ENCODE measurements at regions not wholly inside any gene's neighbourhood (a gene's known extent, or its start where the extent isn't known, plus 50 kb on each side); places are given as distances from the start of the nearest gene placed in this dataset.

- in situ Hi-C loops (cut with HindIII; ENCODE audit: low sequenced_read_pairs) = no loop called here
- DNase-seq (ENCODE audit: low read depth) = no peak
- H3K4me3 ChIP-seq (ENCODE audit: low read depth, low read length) = no peak overlapping the region
- no peak for TF ChIP-seq CTCF (IDR thresholded peaks at IDR 0.05; ENCODE audit: low read depth, low read length, missing control alignments)
Observed at GRCh38 chr5:122629121-122629677, 145.7 kb upstream of the SNX2 start.

DNA sequence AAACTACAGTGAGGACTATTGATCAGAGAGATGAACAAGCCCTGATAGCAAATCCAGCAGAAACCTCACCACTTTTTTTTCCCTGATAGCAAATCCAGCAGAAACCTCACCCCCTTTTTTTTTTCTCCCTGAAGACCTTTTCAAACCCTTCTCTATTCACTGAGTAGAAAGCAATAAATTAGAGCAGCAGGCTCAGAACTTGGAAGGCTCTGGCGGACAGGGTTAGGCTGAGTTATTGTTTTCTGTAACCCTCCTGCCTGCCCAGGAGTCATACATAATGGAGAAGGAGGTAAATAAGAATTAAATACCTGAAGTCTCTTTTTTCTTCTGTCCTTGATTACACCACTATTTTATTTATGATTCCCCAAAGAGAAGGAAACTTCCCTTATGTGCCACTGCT lies 136.3 kb upstream of the SNX2 start:
- H3K4me3 ChIP-seq (ENCODE audit: low read depth, low read length) = no peak overlapping the region
- no peak for TF ChIP-seq CTCF (IDR thresholded peaks at IDR 0.05; ENCODE audit: low read depth, low read length, missing control alignments)
- DNase-seq (ENCODE audit: low read depth) = no peak
- in situ Hi-C loops (cut with HindIII; ENCODE audit: low sequenced_read_pairs) = no loop called here

DNA sequence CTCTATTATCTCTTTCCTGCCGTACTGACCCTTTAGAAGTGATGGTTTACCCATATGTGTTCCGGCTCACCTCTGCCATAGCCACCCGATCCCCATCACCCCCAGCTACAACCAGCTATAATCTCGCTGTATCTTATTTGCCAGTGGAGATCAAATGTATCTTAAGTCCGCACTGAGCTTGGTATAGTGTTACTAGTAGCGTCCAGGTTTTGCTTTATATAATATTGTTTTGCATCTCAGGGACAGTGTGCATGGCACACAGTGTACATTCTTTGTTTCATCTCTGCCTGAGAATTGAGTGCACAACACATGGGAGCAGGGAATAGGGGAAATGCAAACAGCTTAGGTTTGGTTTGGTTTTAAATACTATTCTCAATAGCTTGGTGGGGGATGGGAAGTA lies 135.8 kb upstream of the SNX2 start:
- no peak for DNase-seq (ENCODE audit: low read depth)
- in situ Hi-C loops (cut with HindIII; ENCODE audit: low sequenced_read_pairs) = no loop called here
- no peak overlapping the region for H3K4me3 ChIP-seq (ENCODE audit: low read depth, low read length)
- no peak for TF ChIP-seq CTCF (IDR thresholded peaks at IDR 0.05; ENCODE audit: low read depth, low read length, missing control alignments)

- DNase-seq (ENCODE audit: low read depth) = no peak
- no peak for TF ChIP-seq CTCF (IDR thresholded peaks at IDR 0.05; ENCODE audit: low read depth, low read length, missing control alignments)
- in situ Hi-C loops (cut with HindIII; ENCODE audit: low sequenced_read_pairs) = no loop called here
- no peak overlapping the region for H3K4me3 ChIP-seq (ENCODE audit: low read depth, low read length)
Observed at GRCh38 chr5:122639864-122640263, 135.0 kb upstream of the SNX2 start.

- in situ Hi-C loops (cut with HindIII; ENCODE audit: low sequenced_read_pairs) = no loop called here
- no peak for TF ChIP-seq CTCF (IDR thresholded peaks at IDR 0.05; ENCODE audit: low read depth, low read length, missing control alignments)
- no peak overlapping the region for H3K4me3 ChIP-seq (ENCODE audit: low read depth, low read length)
- DNase-seq (ENCODE audit: low read depth) = no peak
Observed at GRCh38 chr5:122649080-122649479, 125.8 kb upstream of the SNX2 start.

DNA sequence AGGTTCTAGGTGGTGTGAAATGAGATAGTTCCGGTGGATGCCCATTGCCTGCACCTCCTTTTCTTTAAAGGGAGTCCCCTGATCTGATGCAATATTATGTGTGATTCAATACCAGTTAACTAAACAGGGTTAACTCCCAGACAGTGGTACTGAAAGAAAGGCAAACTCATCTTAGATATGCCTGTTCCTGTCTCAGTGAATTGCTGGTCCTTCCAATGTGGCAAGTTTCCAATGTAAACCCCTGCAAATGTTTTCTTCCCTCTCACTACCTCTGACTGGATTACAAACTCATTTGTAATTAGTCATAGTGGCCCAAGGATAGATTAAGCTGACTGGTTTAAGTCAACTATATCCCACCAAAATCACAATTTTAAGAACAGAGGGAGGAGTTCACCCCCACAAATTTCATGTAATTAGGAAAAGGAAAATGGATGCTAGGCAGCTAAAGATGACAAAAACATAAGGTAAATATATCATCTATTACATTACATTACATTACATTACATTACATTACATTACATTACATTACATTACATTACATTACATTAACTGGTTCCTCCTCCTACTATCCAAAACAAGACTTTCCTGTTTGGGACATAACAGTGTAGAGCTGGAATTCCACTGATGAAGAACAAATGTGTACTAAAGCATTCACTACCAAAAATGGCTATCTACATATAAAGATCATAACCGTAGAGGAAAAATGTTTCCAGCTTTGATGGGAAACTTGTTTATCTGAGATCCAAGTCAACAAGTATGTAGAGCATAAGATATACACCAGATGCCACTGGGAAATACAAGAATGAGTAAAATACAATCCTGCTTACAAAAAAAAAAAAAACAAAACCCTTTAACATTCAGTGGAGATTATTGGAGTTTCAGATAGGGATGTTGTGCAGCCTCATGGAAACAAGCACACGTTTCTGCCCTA lies 121.5 kb upstream of the SNX2 start:
- no peak for TF ChIP-seq CTCF (IDR thresholded peaks at IDR 0.05; ENCODE audit: low read depth, low read length, missing control alignments)
- no peak overlapping the region for H3K4me3 ChIP-seq (ENCODE audit: low read depth, low read length)
- in situ Hi-C loops (cut with HindIII; ENCODE audit: low sequenced_read_pairs) = no loop called here
- peak; percentile 18 for DNase-seq (ENCODE audit: low read depth)

All from astrocyte of the cerebellum (primary cell).